Peyer's patch (tissue), 4 donors: ENCODE measurements at regions not wholly inside any gene's neighbourhood (a gene's known extent, or its start where the extent isn't known, plus 50 kb on each side); places are given as distances from the start of the nearest gene placed in this dataset.

Experiments
- CTCF ChIP-seq, 6 experiments: fragments of 450-650 bp in 4 of 6; fragments of 200-600 bp in 2 of 6; sonication (generic) in 1 of 6; IDR thresholded peaks; one replicate each; pipeline ENCODE4 v1.5.1; 2017 to 2019; ENCODE audit warnings: antibody characterized with exemption in 6 of 6, mild to moderate bottlenecking in 3 of 6, moderate library complexity in 1 of 6
- POLR2A ChIP-seq, 2 donors: fragments of 450-650 bp; IDR thresholded peaks; one replicate each; pipeline ENCODE4 v1.5.1; 2017; ENCODE audit warnings: antibody characterized with exemption in 2 of 2, mild to moderate bottlenecking in 2 of 2, moderate library complexity in 2 of 2

- no peak for TF ChIP-seq CTCF (IDR thresholded peaks at IDR 0.05)
- no peak for TF ChIP-seq POLR2A (IDR thresholded peaks at IDR 0.05)
These were observed 90.4 kb upstream of the RASGEF1B start for GRCh38 chr4:81562093-81562492.
